Activated CD4-positive, alpha-beta T cell treated with anti-CD3 and anti-CD28 coated beads, Interleukin-10, Interleukin-2, amounts not matched to agents 100 ng/mL and 50 ng/mL, durations not matched to agents 16 hours and 8 hours (primary cell): ENCODE measurements at regions not wholly inside any gene's neighbourhood (a gene's known extent, or its start where the extent isn't known, plus 50 kb on each side); places are given as distances from the start of the nearest gene placed in this dataset.
"Not testable (repeated sequence)": the region's sequence is repeated elsewhere in the genome, so short reads cannot be mapped to it uniquely, and the experiment has no call there.

Experiments used
- DNase-seq: peaks from one replicate; pipeline ENCODE4 v3.0.0-alpha.2; 2020

- DNase-seq = no peak
Observed at GRCh38 chr1:54474310-54475251, 68.4 kb upstream of the SSBP3 start.

- DNase-seq = no peak
Observed at GRCh38 chr1:54471588-54471987, 65.4 kb upstream of the SSBP3 start.

GRCh38 chr1:54469444-54469843 is 63.2 kb upstream of the SSBP3 start:
- DNase-seq = not testable (repeated sequence)

GRCh38 chr1:54468288-54469084 is 62.3 kb upstream of the SSBP3 start:
- DNase-seq = not testable (repeated sequence)

- DNase-seq = no peak
Observed at GRCh38 chr1:54465351-54465811, 59.2 kb upstream of the SSBP3 start.

- no peak for DNase-seq
Observed at GRCh38 chr1:54464477-54465146, 58.4 kb upstream of the SSBP3 start.

GRCh38 chr1:54464031-54464476 is 57.9 kb upstream of the SSBP3 start:
- peak; percentile 35 for DNase-seq

GRCh38 chr1:54463259-54464030 is 57.3 kb upstream of the SSBP3 start:
- DNase-seq = no peak

GRCh38 chr1:54462597-54463258 is 56.5 kb upstream of the SSBP3 start:
- DNase-seq = no peak

GRCh38 chr1:54461731-54462596 is 55.8 kb upstream of the SSBP3 start:
- DNase-seq = no peak

GRCh38 chr1:54460861-54461387 is 54.7 kb upstream of the SSBP3 start:
- DNase-seq = no peak

- no peak for DNase-seq
Observed at GRCh38 chr1:54460351-54460750, 54.2 kb upstream of the SSBP3 start.

- no peak for DNase-seq
Observed at GRCh38 chr1:54459726-54460191, 53.6 kb upstream of the SSBP3 start.

GRCh38 chr1:54459140-54459539 is 52.9 kb upstream of the SSBP3 start:
- DNase-seq = no peak

- DNase-seq = no peak
Observed at GRCh38 chr1:54456921-54457529, 50.8 kb upstream of the SSBP3 start.

GRCh38 chr1:54456361-54456760 is 50.2 kb upstream of the SSBP3 start:
- no peak for DNase-seq
